GM23338 (cell line): ENCODE measurements at regions not wholly inside any gene's neighbourhood (a gene's known extent, or its start where the extent isn't known, plus 50 kb on each side); places are given as distances from the start of the nearest gene placed in this dataset.

Experiments
- ATAC-seq: fragments of 200-7000 bp; cut with Tn5 transposase; 3 replicates; pipeline ENCODE4 v1.9.1; 2020
- DNase-seq: peaks from one replicate; pipeline ENCODE4 v3.0.0-alpha.2; 2015; ENCODE audit warnings: low spot score
- H2AFZ ChIP-seq: fragments of 200-600 bp; sonication (generic); 2 replicates; pipeline ENCODE4 v1.8.0; 2016; ENCODE audit warnings: antibody characterized with exemption, mild to moderate bottlenecking, moderate library complexity
- H3F3A ChIP-seq: fragments of 200-600 bp; sonication (generic); replicated peaks from 2 replicates; pipeline ENCODE4 v1.8.0; 2017; ENCODE audit warnings: antibody characterized with exemption, mixed run types, low read depth
- H3K27ac ChIP-seq: fragments of 200-600 bp; sonication (generic); 2 replicates; pipeline ENCODE4 v1.6.1; 2016; ENCODE audit warnings: low read depth
- H3K27me3 ChIP-seq: fragments of 200-600 bp; sonication (generic); 2 replicates; pipeline ENCODE4 v1.8.0; 2016; ENCODE audit warnings: mild to moderate bottlenecking, mixed run types, moderate library complexity; ENCODE audit not compliant: insufficient read depth
- H3K36me3 ChIP-seq: fragments of 200-600 bp; sonication (generic); 2 replicates; pipeline ENCODE4 v1.8.0; 2016; ENCODE audit warnings: mild to moderate bottlenecking; ENCODE audit not compliant: insufficient read depth
- H3K4me1 ChIP-seq: fragments of 200-600 bp; sonication (generic); 2 replicates; pipeline ENCODE4 v1.8.0; 2016; ENCODE audit warnings: mild to moderate bottlenecking, moderate library complexity; ENCODE audit not compliant: insufficient read depth
- H3K4me2 ChIP-seq: fragments of 200-600 bp; sonication (generic); 2 replicates; pipeline ENCODE4 v1.7.1; 2017; ENCODE audit warnings: mixed run types
- H3K4me3 ChIP-seq: fragments of 200-600 bp; sonication (generic); 2 replicates; pipeline ENCODE4 v1.6.1; 2016; ENCODE audit warnings: mixed run types
- H3K79me2 ChIP-seq: fragments of 200-600 bp; sonication (generic); replicated peaks from 2 replicates; pipeline ENCODE4 v1.8.0; 2017; ENCODE audit warnings: mild to moderate bottlenecking; ENCODE audit not compliant: insufficient read depth
- H3K9me2 ChIP-seq: fragments of 200-600 bp; sonication (generic); 2 replicates; pipeline ENCODE4 v1.8.0; 2017; ENCODE audit not compliant: insufficient read depth
- H4K20me1 ChIP-seq: fragments of 200-600 bp; sonication (generic); replicated peaks from 2 replicates; pipeline ENCODE4 v1.8.0; 2017; ENCODE audit warnings: mild to moderate bottlenecking; ENCODE audit not compliant: insufficient read depth
- H3K27ac Mint-ChIP-seq: 2 replicates; pipeline ENCODE4 v1.8.0; 2020; ENCODE audit warnings: inconsistent platforms, mild to moderate bottlenecking, moderate library complexity, mixed read lengths
- H3K27me3 Mint-ChIP-seq: 3 replicates; pipeline ENCODE4 v1.8.0; 2022; ENCODE audit warnings: low read depth, mild to moderate bottlenecking, moderate library complexity, mixed read lengths, inconsistent platforms; ENCODE audit not compliant: insufficient read depth, poor library complexity
- H3K36me3 Mint-ChIP-seq: 3 replicates; pipeline ENCODE4 v1.8.0; 2021; ENCODE audit warnings: low read depth, mild to moderate bottlenecking, inconsistent platforms, moderate library complexity, mixed read lengths
- H3K4me1 Mint-ChIP-seq: 3 replicates; pipeline ENCODE4 v1.8.0; 2020; ENCODE audit warnings: mild to moderate bottlenecking, inconsistent platforms, mixed read lengths
- H3K4me3 Mint-ChIP-seq: 3 replicates; pipeline ENCODE4 v1.8.0; 2021; ENCODE audit warnings: moderate library complexity, mild to moderate bottlenecking, inconsistent platforms, mixed read lengths
- H3K9me3 Mint-ChIP-seq: 3 replicates; pipeline ENCODE4 v1.8.0; 2020; ENCODE audit warnings: moderate library complexity, mild to moderate bottlenecking, inconsistent platforms, mixed read lengths
- EZH2phosphoT487 ChIP-seq: fragments of 200-600 bp; sonication (generic); IDR thresholded peaks from one replicate; pipeline ENCODE4 v1.8.1; 2018; ENCODE audit warnings: antibody characterized with exemption; ENCODE audit not compliant: unreplicated experiment
- JUNB ChIP-seq: IDR thresholded peaks from one replicate; pipeline ENCODE4 v1.6.1; 2016; ENCODE audit warnings: antibody characterized with exemption; ENCODE audit not compliant: unreplicated experiment
- NANOG ChIP-seq: IDR thresholded peaks from 2 replicates; pipeline ENCODE4 v1.6.1; 2016; ENCODE audit warnings: antibody characterized with exemption, borderline replicate concordance
- POLR2AphosphoS5 ChIP-seq: IDR thresholded peaks from 2 replicates; pipeline ENCODE4 v1.6.1; 2016; ENCODE audit warnings: antibody characterized with exemption, low read depth
- REST ChIP-seq: IDR thresholded peaks from one replicate; pipeline ENCODE4 v1.6.1; 2018; ENCODE audit warnings: antibody characterized with exemption; ENCODE audit not compliant: unreplicated experiment
- ZNF114 ChIP-seq: fragments of 250-450 bp; sonication (Bioruptor Pico); IDR thresholded peaks from 2 replicates; pipeline ENCODE4 v1.5.0; 2020; ENCODE audit warnings: mild to moderate bottlenecking, moderate library complexity
- ZNF331 ChIP-seq: fragments of 250-450 bp; sonication (Bioruptor Pico); IDR thresholded peaks from 2 replicates; pipeline ENCODE4 v1.5.0; 2020; ENCODE audit warnings: low read depth, mild to moderate bottlenecking, moderate library complexity
- ZNF462 ChIP-seq: fragments of 250-450 bp; sonication (Bioruptor Pico); IDR thresholded peaks from 2 replicates; pipeline ENCODE4 v1.5.0; 2020; ENCODE audit warnings: mild to moderate bottlenecking, moderate library complexity
- TF ChIP-seq, protein P1 (sequence below): IDR thresholded peaks from 2 replicates; pipeline ENCODE4 v1.6.1; 2016; ENCODE audit warnings: antibody characterized with exemption

DNA sequence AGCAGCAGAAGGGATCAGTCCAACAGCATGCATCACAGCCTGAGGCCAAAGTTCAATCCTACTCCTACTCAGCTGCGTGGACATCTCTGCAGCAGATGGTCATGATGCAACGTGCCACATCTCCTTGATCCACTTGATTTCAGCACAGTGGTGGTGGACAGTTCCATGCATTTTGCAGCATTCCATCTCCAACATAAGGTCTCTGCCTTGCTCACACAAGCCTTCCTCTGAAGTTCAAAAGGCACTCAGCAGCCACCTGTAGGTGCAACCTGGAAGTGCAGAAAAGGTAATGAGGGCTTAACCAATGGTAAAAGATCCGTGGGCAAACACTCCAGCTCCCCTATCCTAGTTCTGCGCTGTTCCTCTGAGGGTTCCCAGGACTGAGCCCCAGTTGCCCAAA lies 57.5 kb upstream of the CHCHD3 start (continued):
- TF ChIP-seq REST: peak; percentile 84

GRCh38 chr7:133139801-133140200 lies 57.9 kb upstream of the CHCHD3 start:
- Histone ChIP-seq H2AFZ (no peak overlapping the region), H3F3A (no peaks in the 10 kb centered on the region), H3K36me3 (no peaks in the 10 kb centered on the region), H3K79me2 (no peaks in the 10 kb centered on the region), H3K4me3 (no peak overlapping the region), H3K27ac (no peak overlapping the region), H3K4me2 (no peak overlapping the region), H3K9me2 (0 out of 2 replicates have a peak, but pooled peaks cover 5% of the 10 kb centered on the region), H3K4me1 (no peaks in the 10 kb centered on the region), H3K27me3 (no peaks in the 10 kb centered on the region), H4K20me1 (no peaks in the 10 kb centered on the region)
- Mint-ChIP-seq H3K4me3 (no peak overlapping the region), H3K27me3 (no peaks in the 10 kb centered on the region), H3K36me3 (no peaks in the 10 kb centered on the region), H3K4me1 (peaks cover 4% of the 10 kb centered on the region), H3K9me3 (no peaks in the 10 kb centered on the region), H3K27ac (no peak overlapping the region)
- TF ChIP-seq NANOG (no peak), JUNB (no peak), ZNF331 (CRISPR knock-in tag) (no peak), ZNF462 (CRISPR knock-in tag) (no peak), POLR2AphosphoS5 (no peak), EZH2phosphoT487 (no peak), ZNF114 (no peak), REST (no peak)
- TF ChIP-seq, protein P1, sequence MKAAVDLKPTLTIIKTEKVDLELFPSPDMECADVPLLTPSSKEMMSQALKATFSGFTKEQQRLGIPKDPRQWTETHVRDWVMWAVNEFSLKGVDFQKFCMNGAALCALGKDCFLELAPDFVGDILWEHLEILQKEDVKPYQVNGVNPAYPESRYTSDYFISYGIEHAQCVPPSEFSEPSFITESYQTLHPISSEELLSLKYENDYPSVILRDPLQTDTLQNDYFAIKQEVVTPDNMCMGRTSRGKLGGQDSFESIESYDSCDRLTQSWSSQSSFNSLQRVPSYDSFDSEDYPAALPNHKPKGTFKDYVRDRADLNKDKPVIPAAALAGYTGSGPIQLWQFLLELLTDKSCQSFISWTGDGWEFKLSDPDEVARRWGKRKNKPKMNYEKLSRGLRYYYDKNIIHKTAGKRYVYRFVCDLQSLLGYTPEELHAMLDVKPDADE: no peak
- DNase-seq: no peak
- ATAC-seq: no peak
